ENCODE measurements at regions not wholly inside any gene's neighbourhood (a gene's known extent, or its start where the extent isn't known, plus 50 kb on each side); places are given as distances from the start of the nearest gene placed in this dataset.

DNA sequence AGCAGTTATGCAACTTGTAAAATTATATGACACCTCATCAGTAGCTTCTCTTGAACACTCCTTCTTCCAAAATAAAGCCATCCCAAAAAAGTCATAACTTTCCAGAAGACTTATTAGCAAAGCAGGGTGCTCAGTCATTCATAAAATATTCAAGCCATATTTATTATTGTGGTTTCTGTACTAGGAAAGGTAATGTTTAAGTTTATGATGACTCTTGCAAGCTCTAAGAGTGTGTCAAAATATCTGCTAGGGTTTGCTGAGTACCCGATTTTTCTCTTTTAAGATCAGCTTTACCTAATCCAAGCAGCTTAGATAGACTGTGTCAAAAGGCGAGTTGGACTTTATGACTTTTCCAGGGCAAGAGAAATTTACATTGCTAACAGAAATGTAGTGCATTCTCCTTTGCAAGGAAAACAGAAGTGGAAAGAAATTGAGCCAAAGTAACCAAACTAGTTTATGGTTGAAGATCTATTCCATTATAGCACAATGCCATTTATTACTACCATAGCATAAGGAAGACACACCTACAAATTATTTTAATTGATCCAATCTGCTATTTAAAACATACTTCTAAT, 98.0 kb upstream of the SOX6 start:
- TF ChIP-seq EZH2phosphoT487 (conservative IDR thresholded peaks at IDR 0.05; ENCODE audit: low read length) = no peak
- TF ChIP-seq, protein P1, sequence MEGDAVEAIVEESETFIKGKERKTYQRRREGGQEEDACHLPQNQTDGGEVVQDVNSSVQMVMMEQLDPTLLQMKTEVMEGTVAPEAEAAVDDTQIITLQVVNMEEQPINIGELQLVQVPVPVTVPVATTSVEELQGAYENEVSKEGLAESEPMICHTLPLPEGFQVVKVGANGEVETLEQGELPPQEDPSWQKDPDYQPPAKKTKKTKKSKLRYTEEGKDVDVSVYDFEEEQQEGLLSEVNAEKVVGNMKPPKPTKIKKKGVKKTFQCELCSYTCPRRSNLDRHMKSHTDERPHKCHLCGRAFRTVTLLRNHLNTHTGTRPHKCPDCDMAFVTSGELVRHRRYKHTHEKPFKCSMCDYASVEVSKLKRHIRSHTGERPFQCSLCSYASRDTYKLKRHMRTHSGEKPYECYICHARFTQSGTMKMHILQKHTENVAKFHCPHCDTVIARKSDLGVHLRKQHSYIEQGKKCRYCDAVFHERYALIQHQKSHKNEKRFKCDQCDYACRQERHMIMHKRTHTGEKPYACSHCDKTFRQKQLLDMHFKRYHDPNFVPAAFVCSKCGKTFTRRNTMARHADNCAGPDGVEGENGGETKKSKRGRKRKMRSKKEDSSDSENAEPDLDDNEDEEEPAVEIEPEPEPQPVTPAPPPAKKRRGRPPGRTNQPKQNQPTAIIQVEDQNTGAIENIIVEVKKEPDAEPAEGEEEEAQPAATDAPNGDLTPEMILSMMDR (IDR thresholded peaks at IDR 0.05; ENCODE audit: insufficient read depth, low read length, poor library complexity, severe bottlenecking) = no peak

All from SU-DHL-6 (cell line).